ENCODE measurements at regions not wholly inside any gene's neighbourhood (a gene's known extent, or its start where the extent isn't known, plus 50 kb on each side); places are given as distances from the start of the nearest gene placed in this dataset.

DNA sequence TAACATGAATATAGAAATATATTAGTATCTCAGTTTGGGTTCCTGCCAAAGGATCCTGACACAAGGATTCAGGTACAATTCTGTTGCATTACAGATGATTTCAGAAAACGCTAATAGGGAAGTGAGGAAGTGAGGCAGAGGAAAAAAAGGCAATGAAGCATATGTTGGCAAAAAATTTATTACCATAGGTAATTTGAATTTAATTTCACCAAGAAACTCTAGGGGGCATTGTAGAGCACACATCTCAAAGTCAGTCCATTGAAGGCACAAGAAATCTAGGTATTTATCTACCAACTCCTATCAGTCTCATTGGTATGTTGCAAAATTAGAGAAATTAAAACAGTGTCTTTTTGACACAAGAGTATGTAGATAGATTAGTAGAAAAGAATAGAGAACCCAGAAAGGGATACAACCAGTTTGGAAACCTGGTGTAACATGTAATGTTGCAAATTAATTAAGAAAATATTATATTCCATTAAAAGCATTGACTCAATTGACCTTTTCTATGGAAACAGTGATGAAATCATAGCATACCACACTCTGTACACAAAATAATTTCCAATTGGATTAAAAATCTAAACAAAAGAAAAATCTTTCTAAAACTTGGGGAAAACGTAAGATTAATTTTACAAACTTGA, 104.9 kb upstream of the SNX7 start:
- CTCF ChIA-PET = interaction anchor here (1.0 kb wide), 1 partner anchor 9 kb away, joined by 3 read pairs; no protein-coding TSS in a partner anchor
- TF ChIP-seq, protein P1, sequence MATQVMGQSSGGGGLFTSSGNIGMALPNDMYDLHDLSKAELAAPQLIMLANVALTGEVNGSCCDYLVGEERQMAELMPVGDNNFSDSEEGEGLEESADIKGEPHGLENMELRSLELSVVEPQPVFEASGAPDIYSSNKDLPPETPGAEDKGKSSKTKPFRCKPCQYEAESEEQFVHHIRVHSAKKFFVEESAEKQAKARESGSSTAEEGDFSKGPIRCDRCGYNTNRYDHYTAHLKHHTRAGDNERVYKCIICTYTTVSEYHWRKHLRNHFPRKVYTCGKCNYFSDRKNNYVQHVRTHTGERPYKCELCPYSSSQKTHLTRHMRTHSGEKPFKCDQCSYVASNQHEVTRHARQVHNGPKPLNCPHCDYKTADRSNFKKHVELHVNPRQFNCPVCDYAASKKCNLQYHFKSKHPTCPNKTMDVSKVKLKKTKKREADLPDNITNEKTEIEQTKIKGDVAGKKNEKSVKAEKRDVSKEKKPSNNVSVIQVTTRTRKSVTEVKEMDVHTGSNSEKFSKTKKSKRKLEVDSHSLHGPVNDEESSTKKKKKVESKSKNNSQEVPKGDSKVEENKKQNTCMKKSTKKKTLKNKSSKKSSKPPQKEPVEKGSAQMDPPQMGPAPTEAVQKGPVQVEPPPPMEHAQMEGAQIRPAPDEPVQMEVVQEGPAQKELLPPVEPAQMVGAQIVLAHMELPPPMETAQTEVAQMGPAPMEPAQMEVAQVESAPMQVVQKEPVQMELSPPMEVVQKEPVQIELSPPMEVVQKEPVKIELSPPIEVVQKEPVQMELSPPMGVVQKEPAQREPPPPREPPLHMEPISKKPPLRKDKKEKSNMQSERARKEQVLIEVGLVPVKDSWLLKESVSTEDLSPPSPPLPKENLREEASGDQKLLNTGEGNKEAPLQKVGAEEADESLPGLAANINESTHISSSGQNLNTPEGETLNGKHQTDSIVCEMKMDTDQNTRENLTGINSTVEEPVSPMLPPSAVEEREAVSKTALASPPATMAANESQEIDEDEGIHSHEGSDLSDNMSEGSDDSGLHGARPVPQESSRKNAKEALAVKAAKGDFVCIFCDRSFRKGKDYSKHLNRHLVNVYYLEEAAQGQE (IDR thresholded peaks at IDR 0.05; ENCODE audit: low read depth, low read length) = no peak
- TF ChIP-seq, protein P2, sequence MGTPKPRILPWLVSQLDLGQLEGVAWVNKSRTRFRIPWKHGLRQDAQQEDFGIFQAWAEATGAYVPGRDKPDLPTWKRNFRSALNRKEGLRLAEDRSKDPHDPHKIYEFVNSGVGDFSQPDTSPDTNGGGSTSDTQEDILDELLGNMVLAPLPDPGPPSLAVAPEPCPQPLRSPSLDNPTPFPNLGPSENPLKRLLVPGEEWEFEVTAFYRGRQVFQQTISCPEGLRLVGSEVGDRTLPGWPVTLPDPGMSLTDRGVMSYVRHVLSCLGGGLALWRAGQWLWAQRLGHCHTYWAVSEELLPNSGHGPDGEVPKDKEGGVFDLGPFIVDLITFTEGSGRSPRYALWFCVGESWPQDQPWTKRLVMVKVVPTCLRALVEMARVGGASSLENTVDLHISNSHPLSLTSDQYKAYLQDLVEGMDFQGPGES (IDR thresholded peaks at IDR 0.05; ENCODE audit: low read depth, low read length) = no peak
- TF ChIP-seq TCF12 (IDR thresholded peaks at IDR 0.05) (no peak), TAF1 (IDR thresholded peaks at IDR 0.05; ENCODE audit: borderline replicate concordance, low read depth, low read length) (no peak), CHD2 (IDR thresholded peaks at IDR 0.05; ENCODE audit: low read length, partially characterized antibody) (no peak), RAD21 (IDR thresholded peaks at IDR 0.05; ENCODE audit: low read length) (peak; percentile 35; the same call in 1 of the 2 replicates), FOXM1 (IDR thresholded peaks at IDR 0.05; ENCODE audit: low read depth) (no peak)
- TF ChIP-seq, protein P3, sequence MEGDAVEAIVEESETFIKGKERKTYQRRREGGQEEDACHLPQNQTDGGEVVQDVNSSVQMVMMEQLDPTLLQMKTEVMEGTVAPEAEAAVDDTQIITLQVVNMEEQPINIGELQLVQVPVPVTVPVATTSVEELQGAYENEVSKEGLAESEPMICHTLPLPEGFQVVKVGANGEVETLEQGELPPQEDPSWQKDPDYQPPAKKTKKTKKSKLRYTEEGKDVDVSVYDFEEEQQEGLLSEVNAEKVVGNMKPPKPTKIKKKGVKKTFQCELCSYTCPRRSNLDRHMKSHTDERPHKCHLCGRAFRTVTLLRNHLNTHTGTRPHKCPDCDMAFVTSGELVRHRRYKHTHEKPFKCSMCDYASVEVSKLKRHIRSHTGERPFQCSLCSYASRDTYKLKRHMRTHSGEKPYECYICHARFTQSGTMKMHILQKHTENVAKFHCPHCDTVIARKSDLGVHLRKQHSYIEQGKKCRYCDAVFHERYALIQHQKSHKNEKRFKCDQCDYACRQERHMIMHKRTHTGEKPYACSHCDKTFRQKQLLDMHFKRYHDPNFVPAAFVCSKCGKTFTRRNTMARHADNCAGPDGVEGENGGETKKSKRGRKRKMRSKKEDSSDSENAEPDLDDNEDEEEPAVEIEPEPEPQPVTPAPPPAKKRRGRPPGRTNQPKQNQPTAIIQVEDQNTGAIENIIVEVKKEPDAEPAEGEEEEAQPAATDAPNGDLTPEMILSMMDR (IDR thresholded peaks at IDR 0.05) = peak; percentile 62

DNA sequence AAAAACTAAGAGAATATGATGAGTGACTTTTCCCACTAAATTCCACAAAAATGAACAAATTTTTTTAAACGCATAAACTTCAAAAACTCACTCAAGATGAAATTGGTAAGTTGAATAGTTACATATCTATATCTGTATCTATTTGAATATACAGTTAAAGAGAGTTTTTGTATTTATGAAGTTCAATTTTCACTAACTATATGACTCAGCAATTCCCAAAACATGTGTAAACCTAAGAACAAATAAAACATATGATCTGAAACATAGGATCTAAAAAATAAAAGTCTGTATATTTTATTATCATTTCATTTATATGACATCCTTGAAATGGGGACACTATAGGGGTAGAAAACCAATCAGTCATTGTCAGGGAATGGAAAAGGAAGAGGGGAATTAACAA, 105.7 kb upstream of the SNX7 start:
- no peak for TF ChIP-seq RCOR1 (IDR thresholded peaks at IDR 0.05; ENCODE audit: low read length)
- no peak for TF ChIP-seq ELF1 (IDR thresholded peaks at IDR 0.05)
- TF ChIP-seq FOXJ3 (CRISPR knock-in tag; IDR thresholded peaks at IDR 0.05) = no peak
- no peak for TF ChIP-seq SMC3 (IDR thresholded peaks at IDR 0.05; ENCODE audit: low read depth, low read length)
- TF ChIP-seq FOXM1 (IDR thresholded peaks at IDR 0.05; ENCODE audit: low read depth) = no peak
- no peak for TF ChIP-seq SIN3A (IDR thresholded peaks at IDR 0.05; ENCODE audit: borderline replicate concordance, low read depth, low read length)
- TF ChIP-seq, protein P4, sequence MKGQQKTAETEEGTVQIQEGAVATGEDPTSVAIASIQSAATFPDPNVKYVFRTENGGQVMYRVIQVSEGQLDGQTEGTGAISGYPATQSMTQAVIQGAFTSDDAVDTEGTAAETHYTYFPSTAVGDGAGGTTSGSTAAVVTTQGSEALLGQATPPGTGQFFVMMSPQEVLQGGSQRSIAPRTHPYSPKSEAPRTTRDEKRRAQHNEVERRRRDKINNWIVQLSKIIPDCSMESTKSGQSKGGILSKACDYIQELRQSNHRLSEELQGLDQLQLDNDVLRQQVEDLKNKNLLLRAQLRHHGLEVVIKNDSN (IDR thresholded peaks at IDR 0.05; ENCODE audit: borderline replicate concordance, low read depth) = no peak
- TF ChIP-seq, protein P5, sequence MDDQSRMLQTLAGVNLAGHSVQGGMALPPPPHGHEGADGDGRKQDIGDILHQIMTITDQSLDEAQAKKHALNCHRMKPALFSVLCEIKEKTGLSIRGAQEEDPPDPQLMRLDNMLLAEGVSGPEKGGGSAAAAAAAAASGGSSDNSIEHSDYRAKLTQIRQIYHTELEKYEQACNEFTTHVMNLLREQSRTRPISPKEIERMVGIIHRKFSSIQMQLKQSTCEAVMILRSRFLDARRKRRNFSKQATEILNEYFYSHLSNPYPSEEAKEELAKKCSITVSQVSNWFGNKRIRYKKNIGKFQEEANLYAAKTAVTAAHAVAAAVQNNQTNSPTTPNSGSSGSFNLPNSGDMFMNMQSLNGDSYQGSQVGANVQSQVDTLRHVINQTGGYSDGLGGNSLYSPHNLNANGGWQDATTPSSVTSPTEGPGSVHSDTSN (IDR thresholded peaks at IDR 0.05) = no peak
- no peak for TF ChIP-seq JUND (IDR thresholded peaks at IDR 0.05)
- TF ChIP-seq, protein P6, sequence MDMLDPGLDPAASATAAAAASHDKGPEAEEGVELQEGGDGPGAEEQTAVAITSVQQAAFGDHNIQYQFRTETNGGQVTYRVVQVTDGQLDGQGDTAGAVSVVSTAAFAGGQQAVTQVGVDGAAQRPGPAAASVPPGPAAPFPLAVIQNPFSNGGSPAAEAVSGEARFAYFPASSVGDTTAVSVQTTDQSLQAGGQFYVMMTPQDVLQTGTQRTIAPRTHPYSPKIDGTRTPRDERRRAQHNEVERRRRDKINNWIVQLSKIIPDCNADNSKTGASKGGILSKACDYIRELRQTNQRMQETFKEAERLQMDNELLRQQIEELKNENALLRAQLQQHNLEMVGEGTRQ (IDR thresholded peaks at IDR 0.05; ENCODE audit: borderline replicate concordance, low read depth, low read length) = no peak
- TF ChIP-seq EZH2phosphoT487 (IDR thresholded peaks at IDR 0.05; ENCODE audit: borderline replicate concordance, low read depth) = no peak
- Histone ChIP-seq H3K36me3 (replicated peaks in 1 of 2; ENCODE audit: control insufficient read depth in 1 of 2, insufficient read depth in 2 of 2, low read length in 1 of 2) (no peaks in the 10 kb centered on the region), H3K4me1 (ENCODE audit: control insufficient read depth in 1 of 2, insufficient read depth in 2 of 2, low read depth in 1 of 2, low read length in 1 of 2) (no peaks in the 10 kb centered on the region), H3K9ac (no peak overlapping the region), H3K9me3 (no peaks in the 10 kb centered on the region), H2AFZ (ENCODE audit: low read depth) (no peak overlapping the region), H4K20me1 (ENCODE audit: insufficient read depth) (no peaks in the 10 kb centered on the region), H3K4me3 (ENCODE audit: low read depth in 2 of 2, low read length in 1 of 2) (no peak overlapping the region), H3K79me2 (ENCODE audit: insufficient read depth) (no peaks in the 10 kb centered on the region), H3K27ac (ENCODE audit: low read depth in 2 of 2, low read length in 1 of 2) (no peak overlapping the region), H3K4me2 (no peak overlapping the region), H3F3A (replicated peaks; ENCODE audit: insufficient read depth) (no peaks in the 10 kb centered on the region), H3K27me3 (ENCODE audit: insufficient read depth) (no peaks in the 10 kb centered on the region), H3K9me2 (0 out of 2 replicates have a peak, but pooled peaks cover 3% of the 10 kb centered on the region)
- no peak for DNase-seq
- CTCF ChIA-PET = interaction anchor here (1.0 kb wide), 1 partner anchor 10 kb away, joined by 3 read pairs; no protein-coding TSS in a partner anchor
- POLR2A ChIA-PET = no interaction called here
- WGBS (ENCODE audit: low lambda C conversion rate) = 80% methylated on average over 1 of the region's 1 CpG

More for the DNA sequence above, 104.9 kb upstream of the SNX7 start:
- no peaks in the 10 kb centered on the region for H3K27me3 ChIP-seq (ENCODE audit: insufficient read depth)
- no peaks in the 10 kb centered on the region for H3F3A ChIP-seq (replicated peaks; ENCODE audit: insufficient read depth)
- no peaks in the 10 kb centered on the region for H3K36me3 ChIP-seq (replicated peaks in 1 of 2; ENCODE audit: control insufficient read depth in 1 of 2, insufficient read depth in 2 of 2, low read length in 1 of 2)
- no peaks in the 10 kb centered on the region for H3K9me3 ChIP-seq
- no peak overlapping the region for H3K4me2 ChIP-seq
- DNase-seq = no peak
- H2AFZ ChIP-seq (ENCODE audit: low read depth) = no peak overlapping the region
- H3K9me2 ChIP-seq = 0 out of 2 replicates have a peak, but pooled peaks cover 3% of the 10 kb centered on the region
- no peaks in the 10 kb centered on the region for H3K4me1 ChIP-seq (ENCODE audit: control insufficient read depth in 1 of 2, insufficient read depth in 2 of 2, low read depth in 1 of 2, low read length in 1 of 2)
- H3K4me3 ChIP-seq (ENCODE audit: low read depth in 2 of 2, low read length in 1 of 2) = no peak overlapping the region
- POLR2A ChIA-PET = no interaction called here
- 52% methylated on average over 2 of the region's 2 CpGs for WGBS (ENCODE audit: low lambda C conversion rate)
- H3K27ac ChIP-seq (ENCODE audit: low read depth in 2 of 2, low read length in 1 of 2) = no peak overlapping the region
- no peak overlapping the region for H3K9ac ChIP-seq
- no peaks in the 10 kb centered on the region for H3K79me2 ChIP-seq (ENCODE audit: insufficient read depth)
- no peaks in the 10 kb centered on the region for H4K20me1 ChIP-seq (ENCODE audit: insufficient read depth)
